ENCODE measurements at regions not wholly inside any gene's neighbourhood (a gene's known extent, or its start where the extent isn't known, plus 50 kb on each side); places are given as distances from the start of the nearest gene placed in this dataset.
A peak's percentile ranks its signal among the peaks of the same experiment; 100 is the strongest.

- peak; percentile 71 to 98 (median 81) for DNase-seq
- intact Hi-C loops (cut with DNase I) = loop anchor here (5.0 kb wide), 3 partner anchors 69 to 351 kb away; no protein-coding TSS in a partner anchor
These were observed 341.3 kb downstream of the USP25 start for GRCh38 chr21:16071092-16071491.

- DNase-seq = no peak
- intact Hi-C loops (cut with DNase I) = loop anchor here (5.0 kb wide), 3 partner anchors 69 to 351 kb away; no protein-coding TSS in a partner anchor
These were observed 342.0 kb downstream of the USP25 start for GRCh38 chr21:16071761-16072160.

GRCh38 chr21:16072221-16072620, 342.4 kb downstream of the USP25 start:
- DNase-seq = no peak
- intact Hi-C loops (cut with DNase I) = loop anchor here (5.0 kb wide), 3 partner anchors 70 to 350 kb away; no protein-coding TSS in a partner anchor

- intact Hi-C loops (cut with DNase I) = loop anchor here (5.0 kb wide), 3 partner anchors 70 to 350 kb away; no protein-coding TSS in a partner anchor
- DNase-seq = peak in 5 of 10 donors; percentile 13 to 59 (median 33)
These were observed 343.0 kb downstream of the USP25 start for GRCh38 chr21:16072737-16073136.

GRCh38 chr21:16073586-16073985, 343.8 kb downstream of the USP25 start:
- intact Hi-C loops (cut with DNase I) = loop anchor here (5.0 kb wide), 3 partner anchors 71 to 349 kb away; no protein-coding TSS in a partner anchor
- no peak for DNase-seq

- intact Hi-C loops (cut with DNase I) = loop anchor here (5.0 kb wide), 3 partner anchors 73 to 347 kb away; no protein-coding TSS in a partner anchor
These were observed 345.2 kb downstream of the USP25 start for GRCh38 chr21:16074950-16075489.

GRCh38 chr21:16075649-16076282, 346.0 kb downstream of the USP25 start:
- intact Hi-C loops (cut with DNase I) = no loop called here

More at GRCh38 chr21:16074950-16075489, 345.2 kb downstream of the USP25 start:
- no peak for DNase-seq

GRCh38 chr21:16076465-16076864, 346.7 kb downstream of the USP25 start:
- intact Hi-C loops (cut with DNase I) = no loop called here
- no peak for DNase-seq

More at GRCh38 chr21:16075649-16076282, 346.0 kb downstream of the USP25 start:
- no peak for DNase-seq

GRCh38 chr21:16078382-16078781, 348.6 kb downstream of the USP25 start:
- DNase-seq = no peak

GRCh38 chr21:16079830-16080229, 350.0 kb downstream of the USP25 start:
- intact Hi-C loops (cut with DNase I) = loop anchor here (5.0 to 10.0 kb wide), 3 partner anchors 117 to 505 kb away; no protein-coding TSS in a partner anchor

More at GRCh38 chr21:16078382-16078781, 348.6 kb downstream of the USP25 start:
- intact Hi-C loops (cut with DNase I) = no loop called here

GRCh38 chr21:16081304-16081703, 351.5 kb downstream of the USP25 start:
- intact Hi-C loops (cut with DNase I) = loop anchor here (5.0 to 10.0 kb wide), 3 partner anchors 116 to 503 kb away; no protein-coding TSS in a partner anchor

More at GRCh38 chr21:16079830-16080229, 350.0 kb downstream of the USP25 start:
- DNase-seq = no peak

GRCh38 chr21:16082038-16082816, 352.4 kb downstream of the USP25 start:
- DNase-seq = no peak
- intact Hi-C loops (cut with DNase I) = loop anchor here (2.0 to 10.0 kb wide), 4 partner anchors 115 to 503 kb away; no protein-coding TSS in a partner anchor

More at GRCh38 chr21:16081304-16081703, 351.5 kb downstream of the USP25 start:
- DNase-seq = no peak

GRCh38 chr21:16084776-16085364, 355.1 kb downstream of the USP25 start:
- peak in 7 of 10 donors; percentile 23 to 78 (median 44) for DNase-seq
- intact Hi-C loops (cut with DNase I) = loop anchor here (5.0 to 10.0 kb wide), 3 partner anchors 112 to 500 kb away; no protein-coding TSS in a partner anchor

GRCh38 chr21:16085421-16085820, 355.6 kb downstream of the USP25 start:
- intact Hi-C loops (cut with DNase I) = loop anchor here (10.0 kb wide), 1 partner anchor 499 kb away; no protein-coding TSS in a partner anchor
- DNase-seq = no peak

GRCh38 chr21:16086121-16086520, 356.3 kb downstream of the USP25 start:
- no peak for DNase-seq
- intact Hi-C loops (cut with DNase I) = loop anchor here (10.0 kb wide), 1 partner anchor 499 kb away; no protein-coding TSS in a partner anchor

GRCh38 chr21:16086936-16087335, 357.2 kb downstream of the USP25 start:
- no peak for DNase-seq
- intact Hi-C loops (cut with DNase I) = loop anchor here (10.0 kb wide), 1 partner anchor 498 kb away; no protein-coding TSS in a partner anchor

GRCh38 chr21:16087523-16087922, 357.7 kb downstream of the USP25 start:
- intact Hi-C loops (cut with DNase I) = loop anchor here (10.0 kb wide), 1 partner anchor 497 kb away; no protein-coding TSS in a partner anchor
- DNase-seq = no peak

GRCh38 chr21:16088056-16088455, 358.3 kb downstream of the USP25 start:
- intact Hi-C loops (cut with DNase I) = loop anchor here (10.0 kb wide), 1 partner anchor 497 kb away; no protein-coding TSS in a partner anchor
- DNase-seq = no peak

GRCh38 chr21:16095005-16095404, 365.2 kb downstream of the USP25 start:
- intact Hi-C loops (cut with DNase I) = no loop called here
- DNase-seq = no peak

GRCh38 chr21:16096988-16097387, 367.2 kb downstream of the USP25 start:
- intact Hi-C loops (cut with DNase I) = no loop called here
- DNase-seq = no peak

All from posterior cingulate gyrus (tissue), 11 donors.